Left lung (tissue), 4 donors: ENCODE measurements at regions not wholly inside any gene's neighbourhood (a gene's known extent, or its start where the extent isn't known, plus 50 kb on each side); places are given as distances from the start of the nearest gene placed in this dataset.

ENCODE experiments used
- ATAC-seq: fragments of 200-7000 bp; cut with Tn5 transposase; one replicate; pipeline ENCODE4 v1.9.1; 2020; ENCODE audit warnings: moderate library complexity
- DNase-seq, 4 donors: peaks; one replicate each; pipeline ENCODE4 v3.0.0-alpha.2; 2013 to 2020
- H3K27ac ChIP-seq, 2 donors: fragments of 200-600 bp; sonication (generic) in 1 of 2; one replicate each; pipeline versions ENCODE4 v1.5.0 to v1.8.0; 2020 to 2021
- H3K27me3 ChIP-seq, 2 donors: fragments of 200-600 bp; sonication (generic) in 1 of 2; one replicate each; pipeline versions ENCODE4 v1.5.0 to v1.8.0; 2020 to 2021
- H3K36me3 ChIP-seq, 2 donors: fragments of 200-600 bp; sonication (generic) in 1 of 2; one replicate each; pipeline versions ENCODE4 v1.5.0 to v1.8.0; 2020 to 2021
- H3K4me1 ChIP-seq, 2 donors: fragments of 200-600 bp; one replicate each; pipeline ENCODE4 v1.8.0; 2021
- H3K4me3 ChIP-seq, 2 donors: fragments of 200-600 bp; sonication (generic) in 1 of 2; one replicate each; pipeline versions ENCODE4 v1.5.0 to v1.8.0; 2020 to 2021; ENCODE audit warnings: mild to moderate bottlenecking in 1 of 2
- H3K9me3 ChIP-seq, 2 donors: fragments of 200-600 bp; sonication (generic) in 1 of 2; one replicate each; pipeline versions ENCODE4 v1.5.0 to v1.8.0; 2020 to 2021
- CTCF ChIP-seq, 2 donors: fragments of 200-600 bp; sonication (generic) in 1 of 2; IDR thresholded peaks; one replicate each; pipeline versions ENCODE4 v1.5.0 to v1.8.0; 2021; ENCODE audit warnings: antibody characterized with exemption in 2 of 2
- intact Hi-C, 2 donors: fragments of 100-400 bp; cut with DNase I; formaldehyde crosslinking; loops; one replicate each; pipeline versions ENCODE4 v1.11.2 to v1.14.2; 2022
- donor health status: DM: no; HTN: yes; CAD: no.
- donor health status: DM: no; HTN: no; CAD: no.

GRCh38 chr13:109548374-109548773 lies 238.0 kb downstream of the IRS2 start:
- no peak for TF ChIP-seq CTCF (IDR thresholded peaks at IDR 0.05)
- DNase-seq (no peak), ATAC-seq (no peak)
- Histone ChIP-seq H3K27me3 (no peaks in the 10 kb centered on the region), H3K9me3 (no peaks in the 10 kb centered on the region), H3K36me3 (no peaks in the 10 kb centered on the region), H3K4me1 (no peaks in the 10 kb centered on the region), H3K4me3 (no peak overlapping the region), H3K27ac (no peak overlapping the region)
- intact Hi-C loops: no loop called here

GRCh38 chr13:109547942-109548341 lies 238.4 kb downstream of the IRS2 start:
- intact Hi-C loops: no loop called here
- no peak for TF ChIP-seq CTCF (IDR thresholded peaks at IDR 0.05)
- no peaks in the 10 kb centered on the region for H3K9me3 ChIP-seq
- no peak overlapping the region for H3K27ac ChIP-seq
- no peaks in the 10 kb centered on the region for H3K36me3 ChIP-seq
- DNase-seq (no peak), ATAC-seq (no peak)
- H3K4me1 ChIP-seq: no peaks in the 10 kb centered on the region
- H3K27me3 ChIP-seq: no peaks in the 10 kb centered on the region
- no peak overlapping the region for H3K4me3 ChIP-seq

- no peaks in the 10 kb centered on the region for H3K27me3 ChIP-seq
- ATAC-seq (no peak), DNase-seq (no peak)
- no peak overlapping the region for H3K4me3 ChIP-seq
- no peaks in the 10 kb centered on the region for H3K36me3 ChIP-seq
- intact Hi-C loops: no loop called here
- H3K27ac ChIP-seq: no peak overlapping the region
- H3K9me3 ChIP-seq: no peaks in the 10 kb centered on the region
- no peaks in the 10 kb centered on the region for H3K4me1 ChIP-seq
- TF ChIP-seq CTCF (IDR thresholded peaks at IDR 0.05): no peak
These were observed 240.5 kb downstream of the IRS2 start for GRCh38 chr13:109545931-109546330.

- DNase-seq: no peak
- Histone ChIP-seq H3K9me3 (no peaks in the 10 kb centered on the region), H3K36me3 (no peaks in the 10 kb centered on the region), H3K27me3 (no peaks in the 10 kb centered on the region), H3K4me3 (no peak overlapping the region), H3K4me1 (no peaks in the 10 kb centered on the region), H3K27ac (no peak overlapping the region)
- intact Hi-C loops: no loop called here
- TF ChIP-seq CTCF (IDR thresholded peaks at IDR 0.05): no peak
- no peak for ATAC-seq
These were observed 245.3 kb downstream of the IRS2 start for GRCh38 chr13:109541081-109541480.

GRCh38 chr13:109537584-109537983 lies 248.8 kb downstream of the IRS2 start:
- no peak overlapping the region for H3K27ac ChIP-seq
- intact Hi-C loops: no loop called here
- no peaks in the 10 kb centered on the region for H3K4me1 ChIP-seq
- H3K4me3 ChIP-seq: no peak overlapping the region
- no peak for ATAC-seq
- H3K36me3 ChIP-seq: no peaks in the 10 kb centered on the region
- H3K9me3 ChIP-seq: no peaks in the 10 kb centered on the region
- DNase-seq: no peak
- TF ChIP-seq CTCF (IDR thresholded peaks at IDR 0.05): no peak
- H3K27me3 ChIP-seq: no peaks in the 10 kb centered on the region
